ENCODE measurements at regions not wholly inside any gene's neighbourhood (a gene's known extent, or its start where the extent isn't known, plus 50 kb on each side); places are given as distances from the start of the nearest gene placed in this dataset.
"Not testable (repeated sequence)": the region's sequence is repeated elsewhere in the genome, so short reads cannot be mapped to it uniquely, and the experiment has no call there.

DNA sequence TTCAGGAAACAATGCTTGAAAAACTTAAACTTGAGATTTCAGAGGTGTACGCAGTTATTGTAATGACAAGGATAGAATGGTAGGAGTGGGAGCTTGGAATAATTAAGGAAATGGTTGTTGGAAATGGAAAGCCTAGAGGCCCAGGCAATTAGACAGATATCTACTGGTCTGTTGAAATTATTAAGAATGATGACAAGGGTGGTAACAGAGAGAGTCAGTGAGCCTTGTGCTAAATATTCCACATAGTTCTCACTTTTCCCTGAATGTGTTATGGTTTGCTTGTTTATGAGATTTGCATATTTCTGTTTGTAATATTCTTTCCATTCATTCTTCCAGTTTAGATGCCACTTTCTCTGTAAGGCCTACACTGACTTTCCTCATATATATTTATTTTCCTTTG lies 66.0 kb upstream of the ATP2B1 start:
- Histone ChIP-seq H3K4me3 (no peak overlapping the region), H3K9me3 (no peaks in the 10 kb centered on the region), H3K27me3 (no peaks in the 10 kb centered on the region), H3K27ac (no peak overlapping the region), H3K4me1 (no peaks in the 10 kb centered on the region), H3K36me3 (no peaks in the 10 kb centered on the region)
- TF ChIP-seq, protein P1, sequence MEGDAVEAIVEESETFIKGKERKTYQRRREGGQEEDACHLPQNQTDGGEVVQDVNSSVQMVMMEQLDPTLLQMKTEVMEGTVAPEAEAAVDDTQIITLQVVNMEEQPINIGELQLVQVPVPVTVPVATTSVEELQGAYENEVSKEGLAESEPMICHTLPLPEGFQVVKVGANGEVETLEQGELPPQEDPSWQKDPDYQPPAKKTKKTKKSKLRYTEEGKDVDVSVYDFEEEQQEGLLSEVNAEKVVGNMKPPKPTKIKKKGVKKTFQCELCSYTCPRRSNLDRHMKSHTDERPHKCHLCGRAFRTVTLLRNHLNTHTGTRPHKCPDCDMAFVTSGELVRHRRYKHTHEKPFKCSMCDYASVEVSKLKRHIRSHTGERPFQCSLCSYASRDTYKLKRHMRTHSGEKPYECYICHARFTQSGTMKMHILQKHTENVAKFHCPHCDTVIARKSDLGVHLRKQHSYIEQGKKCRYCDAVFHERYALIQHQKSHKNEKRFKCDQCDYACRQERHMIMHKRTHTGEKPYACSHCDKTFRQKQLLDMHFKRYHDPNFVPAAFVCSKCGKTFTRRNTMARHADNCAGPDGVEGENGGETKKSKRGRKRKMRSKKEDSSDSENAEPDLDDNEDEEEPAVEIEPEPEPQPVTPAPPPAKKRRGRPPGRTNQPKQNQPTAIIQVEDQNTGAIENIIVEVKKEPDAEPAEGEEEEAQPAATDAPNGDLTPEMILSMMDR (IDR thresholded peaks at IDR 0.05): no peak
- no peak for TF ChIP-seq POLR2A (IDR thresholded peaks at IDR 0.05)
- WGBS, 2 donors: 92 to 100% methylated on average over 1 of the region's 1 CpG
- intact Hi-C loops (cut with DNase I): no loop called here
- DNase-seq: no peak

DNA sequence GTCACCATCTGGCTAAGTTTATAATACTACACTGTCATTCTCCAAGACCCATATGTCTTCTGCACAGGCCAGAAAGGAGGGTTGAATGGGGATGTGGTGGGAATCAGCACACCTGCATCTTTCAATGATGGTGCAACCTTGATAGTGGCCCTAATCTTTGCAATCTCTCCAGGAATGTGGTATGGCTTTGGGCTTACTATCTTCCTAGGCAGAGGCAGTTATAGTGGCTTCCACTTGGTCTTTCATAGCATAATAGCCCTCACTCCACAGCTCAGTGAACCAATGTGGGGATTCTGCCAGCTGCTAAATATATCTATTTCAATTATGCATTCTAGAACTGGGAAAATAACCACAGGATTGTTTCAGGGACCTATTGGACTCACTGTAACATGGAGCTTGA lies 61.8 kb upstream of the ATP2B1 start:
- no peak overlapping the region for H3K4me3 ChIP-seq
- no peaks in the 10 kb centered on the region for H3K36me3 ChIP-seq
- no peak for TF ChIP-seq POLR2A (IDR thresholded peaks at IDR 0.05)
- TF ChIP-seq, protein P1 (IDR thresholded peaks at IDR 0.05): no peak
- no peaks in the 10 kb centered on the region for H3K9me3 ChIP-seq
- H3K4me1 ChIP-seq: no peaks in the 10 kb centered on the region
- no peak overlapping the region for H3K27ac ChIP-seq
- DNase-seq: no peak
- no peaks in the 10 kb centered on the region for H3K27me3 ChIP-seq
- intact Hi-C loops (cut with DNase I): no loop called here

DNA sequence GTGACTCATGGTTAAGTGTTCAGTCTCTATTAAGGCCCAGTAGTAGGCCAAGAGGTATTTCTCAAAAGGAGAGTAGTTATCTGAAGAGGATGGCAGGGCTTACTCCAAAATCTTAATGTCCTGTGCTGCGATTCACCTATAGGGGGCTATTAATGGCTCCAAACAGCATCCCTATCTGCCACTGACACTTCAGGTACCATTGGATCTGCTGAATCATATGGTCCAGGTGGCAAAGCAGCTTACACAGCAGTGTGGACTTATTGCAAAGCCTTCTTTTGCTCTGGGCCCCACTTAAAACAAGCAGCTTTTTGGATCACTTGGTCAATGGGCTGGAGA lies 60.8 kb upstream of the ATP2B1 start:
- TF ChIP-seq POLR2A (IDR thresholded peaks at IDR 0.05): no peak
- TF ChIP-seq, protein P1 (IDR thresholded peaks at IDR 0.05): no peak
- no peaks in the 10 kb centered on the region for H3K9me3 ChIP-seq
- intact Hi-C loops (cut with DNase I): no loop called here
- H3K36me3 ChIP-seq: no peaks in the 10 kb centered on the region
- H3K4me1 ChIP-seq: no peaks in the 10 kb centered on the region
- H3K4me3 ChIP-seq: no peak overlapping the region
- no peak overlapping the region for H3K27ac ChIP-seq
- WGBS, 2 donors: 77 to 90% methylated on average over 1 of the region's 1 CpG
- no peak for DNase-seq
- no peaks in the 10 kb centered on the region for H3K27me3 ChIP-seq

DNA sequence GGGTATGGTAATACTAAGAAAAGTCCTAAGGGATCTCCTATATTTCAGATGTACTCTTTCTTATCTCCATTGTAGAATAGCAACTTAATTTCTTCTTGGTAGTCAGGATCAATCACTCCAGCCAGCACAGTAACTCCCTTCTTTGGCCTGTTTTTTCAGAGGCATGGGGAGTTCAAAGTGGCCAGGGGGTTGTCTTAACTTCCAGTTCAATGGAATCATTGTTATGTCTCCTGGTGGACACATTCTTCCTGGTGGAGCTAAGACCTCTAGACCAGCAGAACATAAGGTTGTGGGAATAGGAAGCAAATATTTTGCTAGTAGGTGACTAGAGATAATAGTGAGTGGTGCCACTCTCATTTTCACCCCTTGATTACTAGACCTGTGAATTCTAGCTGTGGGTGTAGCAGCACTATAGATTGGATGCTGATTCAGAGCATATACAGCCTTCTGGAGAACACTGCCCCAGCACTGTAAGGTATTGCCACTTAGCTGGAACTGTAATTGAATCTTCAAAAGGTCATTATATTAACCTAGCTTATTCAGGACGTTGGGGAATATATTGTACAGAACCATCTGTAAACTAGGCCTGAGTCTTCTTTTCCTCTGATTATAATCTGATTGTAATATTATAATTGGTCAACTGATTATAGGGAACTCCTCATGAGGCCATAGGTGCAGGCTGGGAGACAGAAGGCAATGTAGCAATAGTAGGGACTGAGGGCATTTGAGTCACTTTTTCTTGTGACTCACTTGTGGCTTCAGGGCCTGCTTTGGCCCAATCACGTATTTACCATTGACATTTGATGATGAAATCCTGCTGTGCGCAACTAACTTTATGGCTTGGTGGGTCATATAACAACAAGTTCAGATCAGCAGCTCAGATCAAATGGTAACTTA lies 60.2 kb upstream of the ATP2B1 start:
- intact Hi-C loops (cut with DNase I): no loop called here
- H3K4me3 ChIP-seq: no peak overlapping the region
- H3K9me3 ChIP-seq: no peaks in the 10 kb centered on the region
- 25 to 43% methylated on average over 3 of the region's 3 CpGs for WGBS, 2 donors
- H3K4me1 ChIP-seq: no peaks in the 10 kb centered on the region
- H3K27me3 ChIP-seq: no peaks in the 10 kb centered on the region
- no peaks in the 10 kb centered on the region for H3K36me3 ChIP-seq
- no peak overlapping the region for H3K27ac ChIP-seq
- no peak for DNase-seq
- no peak for TF ChIP-seq POLR2A (IDR thresholded peaks at IDR 0.05)
- TF ChIP-seq, protein P1 (IDR thresholded peaks at IDR 0.05): no peak

DNA sequence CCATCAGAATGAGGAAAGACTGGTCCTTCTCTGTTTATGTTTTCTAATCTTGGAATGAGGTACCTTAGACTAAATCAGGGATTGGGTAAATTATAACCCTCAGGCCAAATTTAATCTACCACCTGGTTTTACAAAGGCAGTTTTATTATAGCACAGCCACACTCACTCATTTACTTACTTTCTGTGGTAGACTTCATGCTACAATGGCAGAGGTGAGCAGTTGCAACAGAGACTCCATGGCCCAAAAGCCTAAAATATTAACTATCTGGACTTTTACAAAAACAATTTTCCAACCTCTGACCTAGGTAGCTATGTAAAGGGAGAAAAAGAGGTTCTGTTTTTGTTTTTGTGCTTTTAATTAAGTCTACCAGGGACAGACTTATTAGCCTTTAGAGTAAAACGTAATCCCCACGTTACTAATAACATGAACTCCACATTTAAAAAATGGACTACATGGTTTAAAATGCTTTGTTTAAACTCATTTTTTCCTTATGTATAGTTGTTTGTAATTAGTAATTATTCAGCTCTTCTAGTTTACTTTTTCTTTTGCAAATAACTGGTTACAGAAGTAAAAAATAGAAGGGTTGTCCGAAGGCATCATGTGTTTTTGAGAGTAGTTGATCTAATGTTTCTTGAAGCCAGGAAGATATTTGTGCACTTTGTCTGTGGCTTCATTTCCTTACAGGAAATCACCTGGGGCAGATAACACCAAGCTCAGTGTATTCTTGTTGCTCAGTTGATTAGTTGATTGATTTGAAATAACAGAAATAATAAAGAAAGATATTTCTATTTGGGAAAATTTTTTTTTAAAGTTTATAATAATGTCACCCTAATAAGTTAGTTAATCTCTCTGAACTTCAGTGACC lies 57.6 kb upstream of the ATP2B1 start:
- no peaks in the 10 kb centered on the region for H3K9me3 ChIP-seq
- WGBS, 2 donors: 71 to 84% methylated on average over 3 of the region's 3 CpGs
- no peak overlapping the region for H3K27ac ChIP-seq
- no peaks in the 10 kb centered on the region for H3K27me3 ChIP-seq
- DNase-seq: no peak
- no peak for TF ChIP-seq POLR2A (IDR thresholded peaks at IDR 0.05)
- TF ChIP-seq, protein P1 (IDR thresholded peaks at IDR 0.05): no peak
- H3K4me3 ChIP-seq: no peak overlapping the region
- peaks cover 0 to 3% (median 0%) of the 10 kb centered on the region in 3 donors for H3K4me1 ChIP-seq
- intact Hi-C loops (cut with DNase I): no loop called here
- H3K36me3 ChIP-seq: no peaks in the 10 kb centered on the region

DNA sequence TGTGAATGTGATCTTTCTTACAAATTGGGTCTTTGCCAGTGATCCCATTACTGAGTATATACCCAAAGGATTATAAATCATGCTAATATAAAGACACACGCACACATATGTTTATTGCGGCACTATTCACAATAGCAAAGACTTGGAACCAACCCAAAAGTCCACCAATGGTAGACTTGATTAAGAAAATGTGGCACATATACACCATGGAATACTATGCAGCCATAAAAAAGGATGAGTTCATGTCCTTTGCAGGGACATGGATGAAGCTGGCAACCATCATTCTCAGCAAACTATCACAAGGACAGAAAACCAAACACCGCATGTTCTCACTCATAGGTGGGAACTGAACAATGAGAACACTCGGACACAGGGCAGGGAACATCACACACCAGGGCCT lies 55.5 kb upstream of the ATP2B1 start:
- H3K27me3 ChIP-seq; H3K4me3 ChIP-seq; H3K4me1 ChIP-seq; intact Hi-C loops (cut with DNase I); DNase-seq; H3K36me3 ChIP-seq; H3K9me3 ChIP-seq; H3K27ac ChIP-seq: not testable (repeated sequence)
- 97 to 98% methylated on average over 4 of the region's 4 CpGs for WGBS, 2 donors
